ENCODE measurements at regions not wholly inside any gene's neighbourhood (a gene's known extent, or its start where the extent isn't known, plus 50 kb on each side); places are given as distances from the start of the nearest gene placed in this dataset.

GRCh38 chr10:125557801-125558505, 125.0 kb downstream of the TEX36 start:
- no peak for TF ChIP-seq NFRKB (IDR thresholded peaks at IDR 0.05)
- TF ChIP-seq ZNF384 (IDR thresholded peaks at IDR 0.05) = no peak
- TF ChIP-seq FOXA1 (IDR thresholded peaks at IDR 0.05) = no peak
- no peak for TF ChIP-seq SUZ12 (IDR thresholded peaks at IDR 0.05)
- TF ChIP-seq ELF4 (IDR thresholded peaks at IDR 0.05) = no peak
- POLR2A ChIA-PET = no interaction called here
- DNase-seq (ENCODE audit: extremely low spot score) = no peak
- CTCF ChIA-PET = no interaction called here

GRCh38 chr10:125557311-125557710, 125.7 kb downstream of the TEX36 start:
- CTCF ChIA-PET = no interaction called here
- POLR2A ChIA-PET = no interaction called here
- TF ChIP-seq ZNF384 (IDR thresholded peaks at IDR 0.05) (no peak), ELF4 (IDR thresholded peaks at IDR 0.05) (no peak), SUZ12 (IDR thresholded peaks at IDR 0.05) (no peak), L3MBTL2 (conservative IDR thresholded peaks at IDR 0.05) (no peak), FOXA1 (IDR thresholded peaks at IDR 0.05) (no peak), ARNT (IDR thresholded peaks at IDR 0.05) (no peak), LEF1 (IDR thresholded peaks at IDR 0.05; ENCODE audit: borderline replicate concordance) (no peak), NFRKB (IDR thresholded peaks at IDR 0.05) (no peak), TARDBP (IDR thresholded peaks at IDR 0.05) (no peak), HDGF (IDR thresholded peaks at IDR 0.05; ENCODE audit: borderline replicate concordance) (no peak), BHLHE40 (IDR thresholded peaks at IDR 0.05; ENCODE audit: borderline replicate concordance) (no peak), PKNOX1 (IDR thresholded peaks at IDR 0.05) (no peak), FOXM1 (IDR thresholded peaks at IDR 0.05; ENCODE audit: borderline replicate concordance) (no peak), CTBP1 (IDR thresholded peaks at IDR 0.05; ENCODE audit: borderline replicate concordance) (no peak), SP1 (IDR thresholded peaks at IDR 0.05) (no peak), FOXK2 (IDR thresholded peaks at IDR 0.05) (no peak)

GRCh38 chr10:125556882-125557281, 126.1 kb downstream of the TEX36 start:
- ChIA-PET POLR2A (no interaction called here), CTCF (interaction anchor here (0.6 kb wide), 1 partner anchor 248 kb away, joined by 4 read pairs; no protein-coding TSS in a partner anchor)
- TF ChIP-seq HDGF (IDR thresholded peaks at IDR 0.05; ENCODE audit: borderline replicate concordance) (no peak), BHLHE40 (IDR thresholded peaks at IDR 0.05; ENCODE audit: borderline replicate concordance) (no peak), FOXK2 (IDR thresholded peaks at IDR 0.05) (no peak), ARNT (IDR thresholded peaks at IDR 0.05) (no peak), SP1 (IDR thresholded peaks at IDR 0.05) (no peak), CTBP1 (IDR thresholded peaks at IDR 0.05; ENCODE audit: borderline replicate concordance) (no peak)
- DNase-seq (ENCODE audit: extremely low spot score) = no peak

More at GRCh38 chr10:125557311-125557710, 125.7 kb downstream of the TEX36 start:
- DNase-seq (ENCODE audit: extremely low spot score) = no peak

- DNase-seq (ENCODE audit: extremely low spot score) = no peak
- CTCF ChIA-PET = no interaction called here
- TF ChIP-seq FOXK2 (IDR thresholded peaks at IDR 0.05) = no peak
- TF ChIP-seq NFRKB (IDR thresholded peaks at IDR 0.05) = no peak
- no peak for TF ChIP-seq L3MBTL2 (conservative IDR thresholded peaks at IDR 0.05)
- no peak for TF ChIP-seq HDGF (IDR thresholded peaks at IDR 0.05; ENCODE audit: borderline replicate concordance)
- TF ChIP-seq FOXA1 (IDR thresholded peaks at IDR 0.05) = no peak
- no peak for TF ChIP-seq BHLHE40 (IDR thresholded peaks at IDR 0.05; ENCODE audit: borderline replicate concordance)
- no peak for TF ChIP-seq FOXM1 (IDR thresholded peaks at IDR 0.05; ENCODE audit: borderline replicate concordance)
- TF ChIP-seq ELF4 (IDR thresholded peaks at IDR 0.05) = no peak
- TF ChIP-seq LEF1 (IDR thresholded peaks at IDR 0.05; ENCODE audit: borderline replicate concordance) = no peak
- no peak for TF ChIP-seq TARDBP (IDR thresholded peaks at IDR 0.05)
- no peak for TF ChIP-seq PKNOX1 (IDR thresholded peaks at IDR 0.05)
- no peak for TF ChIP-seq SP1 (IDR thresholded peaks at IDR 0.05)
- TF ChIP-seq SUZ12 (IDR thresholded peaks at IDR 0.05) = no peak
- TF ChIP-seq ZNF384 (IDR thresholded peaks at IDR 0.05) = no peak
- POLR2A ChIA-PET = interaction anchor here (0.5 kb wide), 1 partner anchor 42 kb away, joined by 3 read pairs; no protein-coding TSS in a partner anchor
Observed at GRCh38 chr10:125555743-125556142, 127.2 kb downstream of the TEX36 start.

- ChIA-PET CTCF (no interaction called here), POLR2A (no interaction called here)
- no peak for TF ChIP-seq ARNT (IDR thresholded peaks at IDR 0.05)
- no peak for TF ChIP-seq SUZ12 (IDR thresholded peaks at IDR 0.05)
- TF ChIP-seq LEF1 (IDR thresholded peaks at IDR 0.05; ENCODE audit: borderline replicate concordance) = no peak
- no peak for TF ChIP-seq NFRKB (IDR thresholded peaks at IDR 0.05)
- no peak for TF ChIP-seq FOXK2 (IDR thresholded peaks at IDR 0.05)
- no peak for TF ChIP-seq BHLHE40 (IDR thresholded peaks at IDR 0.05; ENCODE audit: borderline replicate concordance)
- no peak for TF ChIP-seq ELF4 (IDR thresholded peaks at IDR 0.05)
- no peak for TF ChIP-seq PKNOX1 (IDR thresholded peaks at IDR 0.05)
- TF ChIP-seq FOXA1 (IDR thresholded peaks at IDR 0.05) = no peak
- TF ChIP-seq SP1 (IDR thresholded peaks at IDR 0.05) = no peak
- TF ChIP-seq HDGF (IDR thresholded peaks at IDR 0.05; ENCODE audit: borderline replicate concordance) = no peak
- TF ChIP-seq ZNF384 (IDR thresholded peaks at IDR 0.05) = no peak
- TF ChIP-seq FOXM1 (IDR thresholded peaks at IDR 0.05; ENCODE audit: borderline replicate concordance) = no peak
- TF ChIP-seq CTBP1 (IDR thresholded peaks at IDR 0.05; ENCODE audit: borderline replicate concordance) = no peak
- TF ChIP-seq TARDBP (IDR thresholded peaks at IDR 0.05) = no peak
- no peak for DNase-seq (ENCODE audit: extremely low spot score)
Observed at GRCh38 chr10:125555267-125555666, 127.7 kb downstream of the TEX36 start.

GRCh38 chr10:125554753-125555152, 128.2 kb downstream of the TEX36 start:
- DNase-seq (ENCODE audit: extremely low spot score) = no peak
- ChIA-PET CTCF (no interaction called here), POLR2A (no interaction called here)
- TF ChIP-seq SUZ12 (IDR thresholded peaks at IDR 0.05) (no peak), BHLHE40 (IDR thresholded peaks at IDR 0.05; ENCODE audit: borderline replicate concordance) (no peak), HDGF (IDR thresholded peaks at IDR 0.05; ENCODE audit: borderline replicate concordance) (no peak), PKNOX1 (IDR thresholded peaks at IDR 0.05) (no peak), FOXM1 (IDR thresholded peaks at IDR 0.05; ENCODE audit: borderline replicate concordance) (no peak), ELF4 (IDR thresholded peaks at IDR 0.05) (no peak), ZNF384 (IDR thresholded peaks at IDR 0.05) (no peak)
